HG03280 (cell line): ENCODE measurements at regions not wholly inside any gene's neighbourhood (a gene's known extent, or its start where the extent isn't known, plus 50 kb on each side); places are given as distances from the start of the nearest gene placed in this dataset.
A peak's percentile ranks its signal among the peaks of the same experiment; 100 is the strongest.

ENCODE experiments used
- ATAC-seq: cut with Tn5 transposase; IDR thresholded peaks from one replicate; pipeline ENCODE4 v1.9.1; 2021; ENCODE audit warnings: mild to moderate bottlenecking, moderate library complexity; ENCODE audit not compliant: unreplicated experiment

DNA sequence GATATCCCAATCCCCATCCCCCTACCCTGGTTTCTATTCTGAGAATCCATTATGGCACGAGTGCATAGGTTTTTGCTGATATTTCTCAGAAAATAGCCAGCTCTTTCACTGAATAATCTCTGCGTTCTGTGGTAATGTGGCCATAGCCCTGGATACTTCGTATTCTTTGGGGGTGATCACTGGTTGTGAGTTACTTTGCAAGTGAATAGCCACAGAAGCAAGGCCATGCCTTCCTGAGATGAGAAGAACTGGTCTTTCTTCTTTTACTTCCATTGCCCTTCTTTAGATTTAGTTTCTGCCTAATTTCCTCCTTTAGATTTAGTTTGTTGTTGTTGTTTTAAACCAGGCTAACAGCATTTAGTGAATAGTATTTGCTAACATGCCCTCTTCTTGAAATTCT lies 323.4 kb downstream of the CDC14C start:
- no peak for ATAC-seq

DNA sequence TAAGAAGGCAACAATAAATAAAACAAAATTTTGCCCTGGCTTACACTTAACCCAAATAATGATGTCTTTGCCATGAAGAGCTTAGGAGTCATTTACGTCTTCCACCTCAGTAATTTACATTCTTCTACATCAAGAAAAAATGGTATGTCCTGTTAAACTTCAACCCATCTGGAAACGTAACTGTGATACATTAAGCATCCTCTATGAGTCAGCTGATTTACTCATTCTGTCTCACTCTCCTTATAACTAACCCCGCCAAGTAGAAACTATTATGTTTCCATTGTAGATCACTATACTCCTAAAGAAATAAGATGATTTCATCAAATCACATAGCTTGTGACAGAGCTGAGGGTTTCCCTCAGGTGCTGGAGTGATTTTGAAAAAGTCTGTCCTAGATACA lies 330.7 kb downstream of the CDC14C start:
- ATAC-seq = no peak

DNA sequence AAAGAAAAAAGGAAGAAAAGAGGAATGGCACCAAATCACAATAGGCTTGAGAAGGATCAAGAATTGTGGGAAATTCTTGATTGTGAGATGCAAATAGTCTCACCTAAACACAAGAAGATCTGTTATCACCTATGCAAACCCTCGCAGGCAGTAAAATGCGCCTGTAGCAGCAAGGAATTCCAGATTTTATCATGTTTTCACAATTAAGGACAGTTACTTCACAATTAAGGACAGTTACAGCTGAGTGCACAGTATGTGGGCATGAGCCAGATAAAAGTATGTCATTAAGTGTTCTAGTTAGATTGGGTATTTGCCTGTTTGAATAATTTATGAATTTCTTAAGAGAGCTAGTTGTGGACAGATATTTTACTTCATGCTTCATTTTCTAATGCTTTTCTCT lies 336.2 kb downstream of the CDC14C start:
- ATAC-seq = no peak

DNA sequence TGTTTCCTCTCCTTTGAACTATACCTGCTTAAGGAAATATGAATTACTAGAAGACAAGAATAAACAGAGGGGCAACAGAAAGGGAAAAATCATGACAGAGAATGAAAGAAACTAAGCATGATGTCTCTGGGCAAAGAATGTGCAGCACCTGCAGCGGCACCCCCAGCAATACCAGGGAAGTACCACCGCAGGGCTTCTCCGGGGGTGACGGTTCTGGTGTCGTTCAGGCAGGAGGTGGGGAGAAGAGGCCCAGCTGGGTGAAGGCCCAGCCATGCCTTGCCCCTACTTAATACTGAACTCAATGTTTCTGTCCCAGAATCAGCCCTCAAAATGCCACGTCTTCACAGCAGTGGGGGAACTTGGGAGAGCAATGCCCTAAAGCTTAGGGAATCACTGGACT lies 337.6 kb downstream of the CDC14C start:
- ATAC-seq = no peak

DNA sequence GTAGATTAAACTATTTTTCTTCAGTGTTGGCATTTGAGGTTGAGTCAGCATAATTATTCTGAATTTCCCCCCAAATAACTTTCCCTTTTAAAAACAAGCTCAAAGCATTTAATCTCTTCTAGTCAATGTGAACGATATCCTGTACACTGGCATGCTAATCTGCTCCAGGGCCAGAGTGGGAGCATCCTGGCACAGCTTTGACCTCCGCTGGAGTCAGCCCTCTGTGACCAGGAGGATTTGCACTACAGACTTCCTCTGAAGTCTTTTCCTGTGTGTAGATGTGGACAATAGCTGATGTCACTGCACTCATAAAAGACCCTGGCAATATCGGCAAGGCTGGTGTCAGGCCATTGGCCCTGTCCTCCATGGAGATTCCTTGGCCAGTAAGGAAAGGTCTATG lies 340.2 kb downstream of the CDC14C start:
- no peak for ATAC-seq

DNA sequence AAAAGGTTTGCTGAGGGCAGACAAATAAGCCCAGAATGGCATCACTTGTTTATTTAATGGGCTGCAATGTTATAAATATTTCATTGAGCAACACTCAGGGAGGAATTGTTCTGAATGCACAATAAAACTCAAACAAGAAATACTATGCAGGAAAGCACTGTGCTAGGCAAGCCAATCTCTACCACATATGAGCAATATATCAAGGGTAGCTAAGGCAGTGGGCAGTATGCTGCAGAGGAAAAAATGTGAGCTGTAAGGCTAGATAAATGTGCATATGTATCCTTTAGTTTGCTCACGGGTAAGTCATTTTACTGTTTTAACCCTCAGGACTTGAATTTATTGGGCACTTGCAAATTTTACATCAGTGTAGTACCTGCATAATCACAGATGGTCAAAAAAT lies 349.6 kb downstream of the CDC14C start:
- no peak for ATAC-seq

DNA sequence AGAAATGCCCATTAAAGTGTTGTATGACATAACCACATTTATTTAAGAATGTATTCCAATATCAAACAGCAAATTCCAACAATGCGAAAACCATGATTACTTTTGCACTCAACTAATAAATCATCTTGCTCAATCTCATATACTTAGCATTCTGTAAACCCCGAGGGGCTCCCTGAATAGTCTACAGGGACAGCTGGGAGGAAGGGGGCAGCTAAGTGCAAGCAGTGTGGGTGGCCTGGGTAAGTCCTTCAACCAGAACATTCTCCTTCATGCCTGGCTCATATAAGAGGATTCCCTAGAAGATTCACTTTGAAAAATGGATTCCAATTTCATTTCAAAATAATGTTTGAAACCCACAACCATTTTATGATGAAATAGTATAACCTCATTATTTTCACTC lies 355.5 kb downstream of the CDC14C start:
- no peak for ATAC-seq

DNA sequence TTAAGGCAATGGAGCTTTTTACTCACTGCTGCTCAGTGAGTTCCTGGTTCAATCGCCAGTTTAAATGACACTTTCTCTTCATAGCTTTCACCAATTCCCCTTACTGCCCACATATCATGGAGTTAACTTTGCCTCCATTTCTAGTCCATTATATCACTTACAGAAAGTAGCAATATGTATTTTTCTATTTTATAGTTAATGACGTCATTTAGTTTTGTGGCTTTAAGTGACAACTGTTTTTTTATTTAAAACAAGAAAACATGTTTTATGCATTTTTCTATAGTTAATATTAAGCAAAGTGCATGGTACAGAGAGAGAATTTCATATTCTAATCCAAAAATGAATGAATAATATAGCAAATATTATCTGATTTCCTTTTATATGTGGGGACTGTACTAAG lies 363.3 kb downstream of the CDC14C start:
- ATAC-seq = no peak

DNA sequence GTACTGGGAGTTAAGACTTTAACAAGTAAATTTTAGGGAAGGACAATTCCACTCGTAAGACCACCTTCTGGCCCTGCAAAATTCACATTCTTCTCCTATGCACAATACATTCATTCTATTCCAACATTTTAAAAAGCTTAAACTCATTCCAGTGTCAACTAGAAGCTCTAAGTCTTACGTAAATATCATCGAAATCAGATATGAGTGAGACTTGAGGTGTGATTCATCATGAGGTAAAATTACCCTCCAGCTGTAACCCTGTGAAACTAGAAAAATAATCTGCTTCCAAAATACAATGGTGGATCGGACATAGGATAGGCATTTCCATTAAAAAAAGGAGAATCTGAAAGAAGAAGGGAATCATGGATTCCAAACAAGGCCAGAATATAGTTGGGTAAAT lies 370.3 kb downstream of the CDC14C start:
- ATAC-seq = no peak

DNA sequence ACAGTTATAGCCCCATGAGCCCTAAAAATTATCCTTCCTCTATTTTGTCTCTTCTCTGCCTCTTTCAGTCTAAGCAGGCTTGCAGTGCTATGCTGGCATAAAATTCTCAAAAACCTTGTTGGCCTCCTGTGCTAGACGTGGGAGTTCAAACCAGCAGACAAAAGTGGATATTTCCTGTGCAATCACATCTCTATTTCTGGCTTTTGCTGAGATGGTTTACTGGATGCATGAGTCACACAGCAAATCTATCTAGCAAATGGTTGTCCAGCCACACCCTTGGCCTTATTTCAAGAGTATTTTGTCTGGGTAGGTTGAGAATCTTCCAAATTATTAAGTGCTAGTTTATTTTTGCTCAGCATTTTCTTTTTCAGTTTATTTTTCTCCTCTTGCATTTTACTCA lies 370.8 kb downstream of the CDC14C start:
- no peak for ATAC-seq

DNA sequence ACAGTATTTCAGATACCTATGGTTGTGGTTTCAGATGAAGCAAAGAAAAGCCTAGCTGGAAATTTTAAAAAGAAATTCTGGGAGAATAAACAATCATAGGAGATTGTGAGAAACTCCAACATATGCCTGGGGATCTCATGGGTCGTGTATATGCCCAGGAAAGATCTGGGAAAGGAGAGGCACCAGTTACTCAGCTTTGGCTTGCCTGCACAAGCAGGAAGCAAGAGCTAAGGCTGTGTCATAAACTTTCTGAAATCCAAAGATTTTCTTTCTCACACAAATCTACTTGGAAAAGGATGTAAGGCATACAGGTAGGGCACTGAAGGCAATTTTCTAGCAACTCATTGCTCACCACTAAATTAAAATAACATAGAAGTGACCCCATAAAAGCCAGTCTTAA lies 373.6 kb downstream of the CDC14C start:
- ATAC-seq = no peak

DNA sequence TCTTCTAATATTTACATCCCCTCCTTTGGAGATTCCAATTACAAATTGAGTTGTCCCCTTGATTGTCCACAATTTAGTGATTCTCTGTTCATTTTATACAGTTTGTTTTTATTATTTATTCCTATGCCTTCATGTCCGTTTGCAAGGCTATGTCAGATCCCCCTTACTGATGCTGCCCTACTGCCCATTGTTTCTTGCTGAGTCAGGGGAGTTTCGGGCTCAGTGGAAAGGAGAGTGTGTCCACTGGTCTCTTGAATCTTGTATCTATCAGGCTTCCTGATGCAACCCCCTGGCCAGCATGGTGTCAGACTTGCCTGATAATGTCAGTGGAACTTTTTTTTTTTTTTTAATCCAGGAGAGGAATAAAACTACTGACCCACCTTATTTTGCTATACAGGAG lies 384.4 kb downstream of the CDC14C start:
- no peak for ATAC-seq

DNA sequence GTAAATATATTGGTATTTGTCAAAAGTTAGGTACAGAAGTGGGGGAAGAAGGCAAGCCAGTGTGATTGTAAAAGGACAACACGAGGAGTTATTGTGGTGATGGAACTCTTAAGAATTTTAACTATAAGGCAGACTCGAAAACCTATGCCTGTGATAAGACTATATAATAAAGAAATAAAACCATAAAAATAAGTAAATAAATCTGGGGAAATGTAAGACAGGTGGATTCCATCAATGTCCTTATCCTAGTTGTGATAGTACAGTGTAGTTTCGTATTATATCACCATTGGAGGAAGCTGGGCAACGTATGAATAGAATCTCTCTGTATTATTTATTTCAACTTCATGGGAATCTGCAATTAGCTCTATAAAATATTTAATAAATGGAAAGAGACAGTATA lies 395.7 kb downstream of the CDC14C start:
- no peak for ATAC-seq

DNA sequence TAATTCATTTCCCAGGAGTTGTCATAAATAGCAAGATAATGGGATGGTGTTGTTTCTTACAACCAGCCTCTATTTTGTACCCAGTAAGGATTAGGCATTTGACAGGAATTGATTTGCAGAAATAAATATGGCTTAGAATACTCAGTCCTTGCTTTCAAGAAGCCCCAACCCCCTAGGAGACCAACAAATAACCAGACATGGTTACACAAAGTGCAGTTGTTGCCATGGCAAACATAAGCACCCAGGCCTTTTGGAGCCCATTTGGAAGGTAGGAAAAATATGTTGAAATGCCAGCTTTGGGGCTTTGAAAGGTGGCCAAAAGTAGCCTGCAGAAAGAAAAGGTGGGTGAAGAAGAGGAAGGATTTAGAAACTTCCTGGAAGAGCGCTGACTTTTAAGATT lies 397.5 kb downstream of the CDC14C start:
- no peak for ATAC-seq

DNA sequence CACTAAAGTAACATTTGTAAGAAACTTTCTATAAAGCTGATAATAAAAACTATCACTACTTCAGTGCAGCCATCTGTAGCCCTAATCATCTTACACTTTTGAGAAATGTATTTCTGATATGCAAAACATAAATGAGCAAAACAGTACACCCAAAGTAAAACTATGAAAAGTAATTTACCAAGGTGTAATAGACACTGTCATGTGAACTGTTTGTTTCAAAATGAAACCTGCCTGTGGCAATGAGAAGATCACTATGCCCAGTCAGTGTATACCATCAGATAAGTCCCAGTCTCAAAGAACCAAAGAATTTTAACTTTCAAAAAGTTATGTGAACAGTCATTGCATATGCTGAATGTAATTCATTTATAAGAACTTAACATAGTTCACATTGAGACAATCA lies 398.1 kb downstream of the CDC14C start:
- ATAC-seq = peak; percentile 70

DNA sequence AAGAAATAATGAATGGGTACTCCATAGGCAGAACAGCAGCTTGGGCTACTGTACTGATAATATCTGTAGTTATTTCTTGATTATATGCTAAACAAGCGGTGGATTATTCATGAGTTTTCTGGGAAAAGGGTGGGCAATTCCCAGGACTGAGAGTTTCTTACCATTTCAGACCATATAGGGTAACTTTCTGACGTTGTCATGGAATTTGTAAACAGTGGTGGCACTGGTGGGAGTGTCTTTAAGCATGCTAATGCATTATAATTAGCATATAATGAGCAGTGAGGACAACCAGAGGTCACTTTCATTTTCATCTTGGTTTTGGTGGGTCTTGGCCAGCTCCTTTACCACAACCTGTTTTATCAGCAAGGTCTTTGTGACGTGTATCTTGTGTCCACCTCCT lies 399.7 kb downstream of the CDC14C start:
- no peak for ATAC-seq

DNA sequence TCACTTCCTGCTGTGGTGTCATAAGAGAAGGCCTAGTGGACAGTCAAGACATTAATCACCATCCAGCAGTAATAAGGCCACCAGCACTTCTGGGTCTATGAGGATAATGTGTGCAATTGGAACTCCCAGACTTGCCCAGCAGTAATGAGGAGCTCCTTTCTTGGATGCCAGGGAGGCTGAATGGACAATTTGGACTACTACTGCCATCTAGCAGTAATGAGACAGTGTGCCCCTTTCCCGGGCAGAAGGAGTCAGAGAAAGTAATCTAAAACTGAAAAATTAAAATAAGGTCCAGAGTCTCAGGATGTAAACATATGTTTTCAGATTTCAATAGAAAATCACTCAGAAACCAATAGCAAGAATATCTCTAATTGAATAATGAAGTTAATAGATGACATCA lies 400.4 kb downstream of the CDC14C start:
- no peak for ATAC-seq

DNA sequence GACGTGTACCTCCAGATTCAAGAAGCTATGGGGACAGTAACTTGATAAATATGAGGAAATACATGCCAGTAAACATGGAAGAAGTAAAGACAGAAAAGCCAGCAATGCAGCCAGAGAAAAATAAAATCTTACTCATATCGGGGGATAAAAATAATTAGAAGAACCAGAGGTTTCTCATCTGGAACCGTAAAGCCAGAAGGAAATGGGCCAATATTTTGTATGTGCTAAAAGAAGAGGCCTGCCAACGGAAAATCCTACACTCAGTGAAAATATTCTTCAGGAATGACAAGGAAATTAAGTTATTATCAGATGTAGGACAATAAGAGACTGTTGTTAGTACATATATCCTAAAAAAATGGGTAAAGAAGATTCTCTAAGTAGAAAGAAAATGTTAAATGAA lies 401.2 kb downstream of the CDC14C start:
- no peak for ATAC-seq

DNA sequence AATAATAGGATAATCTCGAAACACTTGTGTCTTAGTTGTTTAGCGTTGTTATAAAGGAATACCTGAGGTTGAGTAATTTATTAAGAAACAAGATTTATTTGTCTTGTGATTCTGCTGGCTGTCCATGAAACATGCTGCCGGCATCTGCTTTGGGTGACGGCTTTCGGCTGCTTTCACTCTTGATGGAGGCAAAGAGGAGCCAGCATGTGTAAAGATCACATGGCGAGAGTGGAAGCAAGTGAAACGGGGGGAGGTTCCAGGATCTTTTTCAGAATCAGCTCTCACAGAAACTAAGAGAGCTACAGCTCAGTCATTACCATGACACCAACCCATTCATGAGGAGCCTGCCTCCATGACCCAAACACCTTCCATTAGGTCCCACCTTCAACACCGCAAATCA lies 402.8 kb downstream of the CDC14C start:
- no peak for ATAC-seq

DNA sequence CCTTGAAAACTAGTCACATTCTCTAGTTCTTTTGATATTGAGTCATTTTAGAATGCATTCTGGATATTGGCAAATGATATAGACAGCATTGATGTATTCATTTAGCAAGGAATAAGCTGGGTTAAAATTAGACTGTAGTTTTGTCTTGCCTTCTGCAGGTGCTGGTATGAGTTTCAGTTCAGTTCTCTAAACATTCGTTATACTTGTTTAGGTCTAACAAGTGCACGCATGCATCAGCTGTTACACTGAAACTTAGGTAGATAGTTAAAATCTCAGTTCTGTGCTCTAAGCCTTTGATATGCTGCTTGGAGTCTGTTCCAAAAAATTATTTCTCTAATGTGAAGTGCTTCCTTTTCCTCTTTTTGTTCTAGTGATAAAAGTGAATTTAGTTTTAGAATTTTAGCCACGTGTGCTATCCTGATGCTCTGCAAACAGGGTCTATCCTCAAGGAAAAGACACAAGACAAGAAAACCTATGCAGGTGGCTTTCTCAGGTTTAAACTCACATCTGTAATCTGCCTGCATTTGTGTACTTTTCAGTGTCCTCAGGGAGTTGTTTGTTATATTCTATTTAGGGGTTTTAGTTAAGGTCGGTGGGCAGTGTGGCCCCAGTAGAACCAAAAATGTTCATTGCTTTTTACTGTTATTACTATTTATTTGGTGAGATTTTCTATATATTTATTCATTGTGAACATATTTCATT lies 409.0 kb downstream of the CDC14C start:
- peak; percentile 95 for ATAC-seq

DNA sequence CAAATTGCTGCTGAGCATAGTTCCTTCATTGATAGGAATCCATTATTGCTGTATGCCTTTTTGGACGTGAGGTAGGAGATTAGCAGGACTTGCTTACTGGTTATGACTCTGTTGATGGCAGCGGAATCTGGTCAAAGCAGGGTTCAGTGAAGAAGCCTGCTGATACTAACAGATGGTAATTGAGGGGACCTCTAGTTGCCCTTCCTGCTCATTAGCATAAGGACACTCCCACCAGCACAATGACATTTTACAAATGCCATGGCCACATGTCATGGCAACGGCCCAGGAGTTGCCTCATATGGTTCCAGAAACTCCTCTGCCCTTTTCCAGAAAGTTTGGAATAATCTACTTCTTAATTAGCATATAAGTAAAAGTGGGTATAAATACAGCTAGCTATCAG lies 417.5 kb downstream of the CDC14C start:
- no peak for ATAC-seq

DNA sequence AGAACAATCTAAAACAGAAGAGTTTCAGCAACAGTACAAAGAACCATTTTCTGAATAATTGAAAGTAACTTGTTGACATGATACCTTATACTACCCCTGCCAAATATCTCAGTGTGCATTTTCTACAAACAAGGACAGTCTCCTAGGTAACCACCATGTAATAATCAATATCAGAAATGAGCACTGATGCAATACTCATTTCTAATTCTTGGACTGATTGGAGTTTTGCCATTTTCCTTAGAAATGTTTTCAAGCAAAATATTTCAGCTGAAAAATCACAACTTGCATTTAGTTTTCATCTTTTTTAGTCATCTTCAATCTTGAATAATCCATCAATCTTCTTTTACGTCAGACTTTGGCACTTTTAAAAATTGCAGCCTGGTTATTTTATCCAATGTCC lies 420.2 kb downstream of the CDC14C start:
- ATAC-seq = no peak

DNA sequence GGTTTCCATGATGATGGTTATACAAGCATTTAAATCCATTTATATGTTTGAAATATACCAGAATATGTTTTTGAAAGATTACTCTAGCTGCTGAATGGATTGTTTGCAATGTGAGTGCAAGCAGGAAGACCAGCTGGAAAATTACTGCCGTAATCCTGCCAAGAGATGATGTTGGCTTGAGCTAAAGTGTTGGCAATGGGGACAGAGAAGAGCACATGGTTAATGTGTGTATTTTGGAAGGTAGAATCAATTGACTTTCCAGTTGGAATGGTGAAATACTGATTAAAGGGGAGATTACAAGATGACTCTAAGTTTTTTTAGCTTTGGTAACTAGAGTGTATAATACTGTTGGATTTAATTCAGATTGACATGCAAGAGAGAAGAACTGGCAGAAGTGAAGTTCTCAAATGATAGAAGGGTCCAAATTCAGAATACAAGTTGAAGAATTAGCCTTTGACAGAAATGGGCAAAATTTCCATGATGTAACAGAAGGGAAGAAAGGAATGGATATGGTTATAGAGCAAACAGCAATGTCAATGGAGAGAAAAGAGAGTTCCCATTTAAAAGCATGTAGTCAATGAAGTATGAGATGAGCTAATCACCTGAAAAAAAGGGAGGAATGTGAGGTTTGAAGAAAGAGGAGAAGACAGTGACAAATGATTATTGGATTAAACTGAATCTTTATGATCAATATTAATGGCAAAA lies 422.0 kb downstream of the CDC14C start:
- ATAC-seq = no peak
